Ishikawa (cell line): ENCODE measurements at regions not wholly inside any gene's neighbourhood (a gene's known extent, or its start where the extent isn't known, plus 50 kb on each side); places are given as distances from the start of the nearest gene placed in this dataset.

Experiments
- CREB1 ChIP-seq: IDR thresholded peaks from 2 replicates; pipeline ENCODE4 v1.6.1; 2012; ENCODE audit warnings: low read depth
- EP300 ChIP-seq: IDR thresholded peaks from 2 replicates; pipeline ENCODE4 v1.6.1; 2012; ENCODE audit warnings: borderline replicate concordance
- RAD21 ChIP-seq: IDR thresholded peaks from 2 replicates; pipeline ENCODE4 v1.6.1; 2012; ENCODE audit warnings: low read depth
- TAF1 ChIP-seq: IDR thresholded peaks from 2 replicates; pipeline ENCODE4 v1.6.1; 2012; ENCODE audit warnings: low read depth, mild to moderate bottlenecking
- TEAD4 ChIP-seq: IDR thresholded peaks from 2 replicates; pipeline ENCODE4 v1.6.1; 2012
- YY1 ChIP-seq: IDR thresholded peaks from 2 replicates; pipeline ENCODE4 v1.6.1; 2012; ENCODE audit warnings: low read depth
- TF ChIP-seq, protein P1 (sequence below): IDR thresholded peaks from 2 replicates; pipeline ENCODE4 v1.6.1; 2012

GRCh38 chr4:126136922-126137781 lies 822.4 kb downstream of the FAT4 start:
- TF ChIP-seq TAF1 (no peak), YY1 (no peak), RAD21 (no peak), TEAD4 (no peak), CREB1 (no peak), EP300 (no peak)
- TF ChIP-seq, protein P1, sequence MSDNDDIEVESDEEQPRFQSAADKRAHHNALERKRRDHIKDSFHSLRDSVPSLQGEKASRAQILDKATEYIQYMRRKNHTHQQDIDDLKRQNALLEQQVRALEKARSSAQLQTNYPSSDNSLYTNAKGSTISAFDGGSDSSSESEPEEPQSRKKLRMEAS = no peak
